ENCODE measurements at regions not wholly inside any gene's neighbourhood (a gene's known extent, or its start where the extent isn't known, plus 50 kb on each side); places are given as distances from the start of the nearest gene placed in this dataset.

GRCh38 chr4:151960449-151961230, 199.8 kb upstream of the GATB start:
- DNase-seq = no peak

GRCh38 chr4:151957153-151957552, 196.3 kb upstream of the GATB start:
- no peak for DNase-seq

- no peak for DNase-seq
Observed at GRCh38 chr4:151955721-151956380, 195.0 kb upstream of the GATB start.

GRCh38 chr4:151953795-151954372, 193.1 kb upstream of the GATB start:
- no peak for DNase-seq

- DNase-seq = no peak
Observed at GRCh38 chr4:151953312-151953711, 192.5 kb upstream of the GATB start.

- no peak for DNase-seq
Observed at GRCh38 chr4:151952711-151953254, 192.0 kb upstream of the GATB start.

- DNase-seq = no peak
Observed at GRCh38 chr4:151952137-151952536, 191.3 kb upstream of the GATB start.

- no peak for DNase-seq
Observed at GRCh38 chr4:151951671-151952050, 190.9 kb upstream of the GATB start.

- no peak for DNase-seq
Observed at GRCh38 chr4:151950993-151951670, 190.3 kb upstream of the GATB start.

DNA sequence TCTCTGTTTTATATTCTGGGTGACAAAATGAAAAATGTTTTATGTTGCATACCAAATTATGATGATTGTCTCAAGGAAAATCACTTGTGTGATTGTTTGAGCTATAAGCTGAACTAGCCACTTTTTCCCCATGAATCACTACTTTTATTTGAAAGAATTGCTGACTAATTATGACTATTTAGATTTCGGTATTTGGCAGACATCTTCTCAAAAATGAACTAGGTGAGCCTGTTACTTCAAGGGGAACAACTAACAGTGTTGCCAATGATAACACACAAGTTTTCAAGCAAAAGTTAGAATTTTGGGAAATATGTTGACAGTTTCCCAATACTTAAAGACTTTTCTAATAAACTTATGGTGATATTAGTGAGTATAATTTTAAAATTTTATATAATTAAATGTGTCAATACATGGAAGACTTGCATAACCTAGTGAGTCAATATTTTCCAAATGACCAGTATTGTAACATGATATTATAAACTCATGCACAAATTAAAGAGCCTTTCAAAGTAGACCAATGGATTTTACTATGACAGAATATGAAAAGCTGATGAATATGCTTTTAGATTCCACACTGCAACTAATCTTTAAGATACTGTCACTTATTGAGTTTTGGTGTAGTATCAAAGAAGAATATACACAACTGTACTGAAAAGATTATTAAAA, 187.7 kb upstream of the GATB start:
- no peak for DNase-seq

DNA sequence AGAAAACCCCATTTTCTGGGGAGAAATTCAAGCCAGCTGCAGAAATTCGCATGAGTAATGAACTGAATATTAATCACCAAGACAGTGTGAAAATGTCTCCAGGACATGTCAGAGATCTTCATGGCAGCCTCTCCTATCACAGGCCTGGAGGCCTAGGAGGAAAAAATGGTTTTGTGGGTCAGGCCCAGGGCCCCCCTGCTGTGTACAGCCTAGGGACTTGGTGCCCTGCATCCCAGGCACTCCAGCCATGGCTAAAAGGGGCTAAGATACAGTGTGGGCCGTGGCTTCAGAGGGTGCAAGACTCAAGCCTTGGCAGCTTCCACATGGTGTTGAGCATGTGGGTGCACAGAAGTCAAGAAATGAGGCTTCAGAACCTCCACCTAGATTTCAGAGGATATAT, 185.9 kb upstream of the GATB start:
- no peak for DNase-seq

DNA sequence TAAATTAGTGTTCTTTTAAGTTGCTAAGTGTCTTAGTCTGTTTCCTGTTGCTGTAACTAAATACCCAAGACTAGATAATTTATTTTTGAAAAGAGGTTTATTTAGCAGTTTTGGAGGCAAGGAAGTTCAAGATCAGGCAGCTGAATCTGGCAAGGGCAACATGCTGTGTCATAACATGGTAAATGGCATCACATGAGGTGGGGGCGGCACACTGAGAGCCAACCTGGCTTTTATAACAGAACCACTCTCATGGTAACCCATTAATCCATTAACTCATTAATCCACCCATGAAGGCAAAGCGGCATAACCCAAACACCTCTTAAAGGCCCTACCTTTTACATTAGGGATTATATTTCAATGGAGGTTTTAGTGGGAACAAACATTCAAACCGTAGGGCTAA, 182.2 kb upstream of the GATB start:
- DNase-seq = no peak

DNA sequence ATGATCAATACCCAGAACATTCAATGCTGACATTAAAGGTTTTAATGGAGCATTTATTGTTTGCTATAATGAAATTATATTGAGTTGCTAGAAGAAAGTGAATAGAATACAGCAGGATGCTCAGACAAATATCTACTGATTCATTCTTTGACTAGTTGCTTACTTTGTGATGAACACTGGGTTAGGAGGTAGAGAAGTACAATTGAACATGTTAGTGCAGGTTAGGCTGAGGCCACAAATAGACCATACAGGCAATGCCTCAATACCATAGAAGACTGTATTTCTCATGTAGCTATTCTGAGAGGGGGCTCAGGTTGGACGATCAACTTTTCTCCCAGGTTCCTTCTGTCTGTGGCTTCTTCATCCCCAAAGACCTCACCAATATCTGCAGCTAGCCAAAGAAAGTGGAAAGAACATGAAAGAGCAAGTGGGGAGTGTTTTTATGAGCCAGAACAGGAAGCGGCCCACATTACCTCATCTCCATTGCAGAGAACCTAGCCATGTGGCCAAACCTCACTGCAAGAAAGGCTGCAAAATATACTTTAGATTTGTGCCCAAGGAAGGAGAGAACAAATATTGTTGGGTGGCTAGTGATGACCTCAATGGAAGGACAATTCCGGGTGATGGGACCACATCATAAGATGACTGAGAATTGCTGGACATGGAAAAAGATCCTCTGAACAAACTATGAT, 180.3 kb upstream of the GATB start:
- no peak for DNase-seq

DNA sequence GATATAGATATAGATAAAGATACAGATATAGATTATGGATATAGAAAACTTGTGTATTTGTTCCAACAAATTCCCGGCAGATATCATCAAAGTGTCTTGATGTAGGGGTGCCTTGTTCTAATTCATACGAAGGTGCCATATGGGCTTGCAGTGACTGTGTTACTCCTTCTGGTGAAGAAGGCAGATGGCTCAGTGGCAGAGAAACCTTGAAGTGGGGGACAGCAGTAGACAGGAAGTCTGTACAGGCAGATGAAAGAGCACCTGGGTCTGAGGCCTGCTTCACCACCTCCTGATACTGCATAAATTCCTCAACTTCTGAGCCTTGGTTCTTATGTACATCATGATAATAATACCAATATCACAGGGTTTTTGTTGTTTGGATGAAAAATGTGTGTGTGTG, 179.5 kb upstream of the GATB start:
- no peak for DNase-seq

DNA sequence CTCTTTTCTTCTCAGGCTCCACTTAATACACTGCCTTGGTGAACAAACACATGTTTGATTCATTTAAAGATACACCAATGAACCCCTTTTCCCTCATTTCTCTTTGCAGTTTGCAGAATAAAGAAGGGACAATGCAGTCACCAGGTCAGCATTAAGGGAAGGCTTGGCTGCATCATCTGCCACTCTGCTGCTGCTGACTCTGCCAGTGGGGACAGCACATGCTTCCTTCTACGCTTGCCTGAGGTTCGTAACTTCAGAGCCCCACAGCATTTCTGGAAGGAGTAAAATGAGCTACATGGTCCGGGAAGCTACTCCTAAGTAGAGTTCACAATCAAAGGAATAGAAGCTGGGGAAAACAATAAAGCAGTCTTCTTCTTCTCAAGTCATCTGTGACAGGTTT, 178.9 kb upstream of the GATB start:
- no peak for DNase-seq

- DNase-seq = no peak
Observed at GRCh38 chr4:151935411-151935810, 174.6 kb upstream of the GATB start.

DNA sequence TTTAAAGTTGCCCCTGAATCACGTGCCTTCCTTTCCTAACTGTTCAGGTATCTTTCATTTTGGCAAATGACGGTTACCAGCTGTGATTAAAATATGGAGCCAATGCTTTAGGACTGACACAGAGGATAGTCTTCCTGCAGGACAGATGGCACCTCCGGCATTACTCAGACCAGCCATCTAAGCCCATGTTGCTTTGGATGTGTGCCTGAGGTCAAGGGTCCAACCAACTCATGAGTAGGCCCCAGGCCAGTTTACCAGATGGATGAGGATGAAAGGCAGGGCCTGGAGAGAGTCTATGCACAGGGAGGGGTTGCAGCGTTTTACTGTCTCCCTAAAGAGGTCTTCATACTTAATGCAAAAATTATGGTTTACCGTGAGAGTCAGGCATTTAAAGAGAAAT, 174.0 kb upstream of the GATB start:
- DNase-seq = no peak

DNA sequence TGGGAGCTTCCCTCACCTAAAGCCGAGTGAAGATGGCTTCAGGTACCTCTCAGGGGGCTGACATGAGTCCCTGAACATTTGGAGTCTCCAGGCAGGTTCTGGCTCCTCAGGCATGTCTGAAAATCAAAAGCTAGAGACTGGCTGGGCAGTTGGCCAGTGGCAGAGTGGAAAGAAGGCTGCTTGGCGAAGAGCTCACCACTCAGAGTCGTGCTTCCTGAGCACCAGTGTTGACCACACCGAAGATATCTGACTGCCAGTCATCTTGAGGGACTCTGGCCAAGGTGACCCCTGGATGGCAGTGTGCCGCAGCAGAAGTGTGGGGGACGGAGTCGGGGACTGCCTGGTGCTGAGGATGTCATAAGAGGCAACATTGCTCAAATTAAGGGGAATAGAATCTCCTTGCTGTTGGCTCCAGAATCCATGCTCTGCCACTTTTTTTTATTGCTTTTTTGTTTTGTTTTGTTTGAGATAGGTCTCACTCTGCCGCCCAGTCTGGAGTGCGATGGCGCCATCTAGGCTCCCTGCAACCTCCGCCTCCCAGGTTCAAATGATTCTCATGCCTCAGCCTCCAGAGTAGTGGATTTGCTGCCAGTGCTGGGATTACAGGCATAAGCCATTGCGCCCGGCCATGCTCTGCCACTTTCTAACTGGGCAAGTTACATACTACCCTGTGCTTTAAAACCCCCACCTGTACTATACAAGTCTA, 172.5 kb upstream of the GATB start:
- no peak for DNase-seq

DNA sequence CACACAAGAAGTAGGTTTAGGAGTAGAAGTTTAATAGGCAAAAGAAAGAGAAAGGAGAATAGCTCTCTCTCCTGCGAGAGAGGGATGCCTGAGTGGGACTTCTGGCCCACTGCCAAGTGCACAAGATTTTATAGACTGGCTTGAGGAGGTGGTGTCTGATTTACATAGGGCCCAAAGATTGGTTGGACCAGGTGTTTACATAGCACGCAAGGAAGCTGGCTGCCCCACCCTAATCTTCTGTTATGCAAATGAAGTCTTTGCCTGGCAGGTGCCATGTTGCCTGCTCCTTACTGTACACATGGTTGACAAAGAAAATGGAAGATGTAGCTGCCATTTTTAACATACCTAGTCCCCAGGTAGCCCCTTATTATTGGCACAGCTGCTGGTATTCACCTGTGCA, 170.8 kb upstream of the GATB start:
- DNase-seq = no peak

GRCh38 chr4:151930372-151930771, 169.6 kb upstream of the GATB start:
- DNase-seq = no peak

DNA sequence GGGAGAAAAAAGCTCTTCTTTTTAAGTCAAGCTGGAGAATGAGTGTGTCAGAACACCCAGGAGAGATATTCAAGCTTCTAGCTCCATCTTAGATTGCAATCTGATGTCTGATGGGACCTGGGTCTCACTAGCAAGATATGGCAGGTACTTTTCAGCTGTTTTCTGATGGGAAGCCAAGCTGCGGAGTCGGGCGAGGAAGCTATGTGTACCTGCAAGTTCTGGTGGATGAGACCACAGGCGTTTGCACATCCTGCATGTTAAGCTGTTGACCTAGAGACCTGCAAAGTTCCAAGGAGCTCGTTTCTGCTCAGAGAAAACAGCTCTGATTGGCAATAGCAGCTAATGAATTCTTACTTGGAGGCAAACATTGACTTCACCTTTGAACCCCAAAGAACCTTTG, 167.3 kb upstream of the GATB start:
- no peak for DNase-seq

GRCh38 chr4:151922811-151923210, 162.0 kb upstream of the GATB start:
- DNase-seq = no peak
